Small intestine (tissue), 7 donors: ENCODE measurements at regions not wholly inside any gene's neighbourhood (a gene's known extent, or its start where the extent isn't known, plus 50 kb on each side); places are given as distances from the start of the nearest gene placed in this dataset.

ENCODE experiments used
- DNase-seq, 2 donors: peaks; one replicate each; pipeline versions ENCODE4 v3.0.0 to v3.0.0-alpha.2; 2013
- FAIRE-seq: peaks from 2 replicates; lab custom pipeline; 2012; peaks lifted over from hg19 to GRCh38; lab: Jason Lieb, UNC
- H3K27ac ChIP-seq, 3 donors: one replicate each; pipeline ENCODE4 v1.5.1; 2013; ENCODE audit warnings: low read length in 2 of 3, mild to moderate bottlenecking in 2 of 3, control low read depth in 1 of 3, inconsistent platforms in 1 of 3, low read depth in 1 of 3, moderate library complexity in 1 of 3
- H3K27me3 ChIP-seq, 3 donors: one replicate each; pipeline ENCODE4 v1.6.1; 2013; ENCODE audit warnings: low read length in 3 of 3, inconsistent platforms in 1 of 3; ENCODE audit not compliant: control insufficient read depth in 3 of 3, insufficient read depth in 3 of 3
- H3K36me3 ChIP-seq, 3 donors: one replicate each; pipeline ENCODE4 v1.6.1; 2013; ENCODE audit warnings: low read length in 3 of 3, inconsistent platforms in 1 of 3, low read depth in 1 of 3, mild to moderate bottlenecking in 1 of 3, moderate library complexity in 1 of 3; ENCODE audit not compliant: control insufficient read depth in 3 of 3, insufficient read depth in 2 of 3
- H3K4me1 ChIP-seq, 3 donors: one replicate each; pipeline ENCODE4 v1.6.1; 2013; ENCODE audit warnings: low read length in 2 of 3, inconsistent platforms in 1 of 3, low read depth in 1 of 3, mild to moderate bottlenecking in 1 of 3, moderate library complexity in 1 of 3; ENCODE audit not compliant: control insufficient read depth in 3 of 3, insufficient read depth in 2 of 3
- H3K4me3 ChIP-seq, 3 donors: one replicate each; pipeline ENCODE4 v1.5.1; 2013; ENCODE audit warnings: low read length in 3 of 3, control low read depth in 1 of 3, inconsistent platforms in 1 of 3, low read depth in 1 of 3, mild to moderate bottlenecking in 1 of 3, moderate library complexity in 1 of 3
- H3K9me3 ChIP-seq, 2 donors: one replicate each; pipeline ENCODE4 v1.6.1; 2013; ENCODE audit warnings: low read depth in 1 of 2, low read length in 1 of 2; ENCODE audit not compliant: control insufficient read depth in 2 of 2, insufficient read depth in 1 of 2
- WGBS, 3 donors: extraction: QIAGEN DNeasy Blood & Tissue Kit; methylation state at CpG; one replicate each; pipeline ENCODE4 v1.1.7; 2013; 5-methylcytosine and 5-hydroxymethylcytosine counted together
- donor health status: healthy with polysubstance abuse.
- donor health status: control.
- donor health status: control.
- donor health status: Bipolar disorder and iron deficiency.
- donor health status: healthy.

DNA sequence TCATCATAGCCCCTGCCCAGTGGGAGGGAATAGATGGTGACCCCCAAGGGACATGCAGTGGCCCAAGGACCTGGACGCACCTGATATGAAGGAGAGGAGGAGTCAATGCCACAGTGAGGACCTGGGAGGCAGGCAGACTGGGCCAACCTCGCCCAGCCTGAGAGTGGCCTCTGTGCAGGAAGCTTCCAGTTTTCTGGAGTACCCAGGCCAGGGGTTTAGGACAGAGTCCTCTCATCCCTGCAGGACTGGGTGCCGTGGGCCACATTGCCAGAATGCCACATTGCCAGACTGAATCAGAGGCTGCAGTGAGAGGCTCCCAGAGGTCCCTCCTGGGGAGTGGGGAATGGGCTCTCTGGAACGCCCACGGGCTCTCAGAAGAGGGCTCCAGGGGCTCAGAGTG lies 82.9 kb upstream of the VSTM2B start:
- no peak for FAIRE-seq
- H3K9me3 ChIP-seq = peaks cover 0 to 4% of the 10 kb centered on the region in 2 donors

DNA sequence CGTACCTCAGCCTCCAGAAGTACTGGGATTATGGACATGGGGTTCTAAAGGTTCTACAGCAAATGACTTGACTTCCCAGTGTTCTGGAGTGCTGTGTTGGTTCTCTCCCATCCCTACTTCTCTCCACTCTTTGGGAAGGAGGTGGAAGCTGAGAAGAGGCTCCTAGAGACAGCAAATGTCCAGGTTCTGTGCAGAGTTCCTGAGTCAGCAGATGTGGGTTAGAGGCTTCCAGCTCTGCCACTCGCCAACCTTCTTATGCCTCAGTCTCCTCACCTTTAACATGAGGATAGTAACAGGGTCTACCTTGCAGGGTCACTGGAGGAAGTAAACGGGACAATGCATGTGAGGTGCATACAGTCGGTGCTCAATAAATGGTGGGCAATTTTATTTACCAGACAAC lies 80.5 kb upstream of the VSTM2B start:
- DNase-seq (no peak), FAIRE-seq (no peak)
- H3K27ac ChIP-seq = no peak overlapping the region
- no peaks in the 10 kb centered on the region for H3K36me3 ChIP-seq
- H3K27me3 ChIP-seq = peaks cover 0 to 4% (median 0%) of the 10 kb centered on the region in 3 donors
- H3K4me1 ChIP-seq = no peaks in the 10 kb centered on the region
- peaks cover 0 to 4% of the 10 kb centered on the region in 2 donors for H3K9me3 ChIP-seq
- no peak overlapping the region for H3K4me3 ChIP-seq
- WGBS, 3 donors = 69 to 82% (median 78%) methylated on average over 4 of the region's 4 CpGs

More for the DNA sequence above, 82.9 kb upstream of the VSTM2B start:
- 56 to 68% (median 57%) methylated on average over 5 of the region's 5 CpGs for WGBS, 3 donors
- no peak overlapping the region for H3K4me3 ChIP-seq
- no peak overlapping the region for H3K27ac ChIP-seq
- H3K27me3 ChIP-seq = peaks cover 0 to 4% (median 0%) of the 10 kb centered on the region in 3 donors
- no peaks in the 10 kb centered on the region for H3K4me1 ChIP-seq
- no peaks in the 10 kb centered on the region for H3K36me3 ChIP-seq
- no peak for DNase-seq

DNA sequence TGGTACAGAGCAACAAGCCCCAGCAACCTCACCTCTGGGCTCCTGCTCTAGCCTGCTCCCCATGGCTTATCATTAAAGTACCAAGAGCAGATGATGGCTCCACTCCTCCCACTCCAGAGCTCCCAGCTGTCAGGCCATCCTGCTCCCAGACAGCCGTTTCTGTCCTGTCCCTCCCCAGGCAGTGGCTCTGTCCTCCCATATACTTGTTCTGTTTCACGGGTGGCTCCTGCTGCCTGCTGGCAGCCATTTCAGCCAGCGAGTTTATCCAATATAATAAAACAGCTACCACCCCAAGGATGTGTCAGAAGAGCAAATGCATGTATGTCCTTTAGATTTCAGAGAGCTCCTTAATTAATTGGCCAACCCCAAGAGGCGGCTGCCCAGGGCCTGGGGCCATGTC lies 79.4 kb upstream of the VSTM2B start:
- WGBS, 3 donors = 60 to 65% (median 65%) methylated on average over 4 of the region's 4 CpGs
- no peak for FAIRE-seq

DNA sequence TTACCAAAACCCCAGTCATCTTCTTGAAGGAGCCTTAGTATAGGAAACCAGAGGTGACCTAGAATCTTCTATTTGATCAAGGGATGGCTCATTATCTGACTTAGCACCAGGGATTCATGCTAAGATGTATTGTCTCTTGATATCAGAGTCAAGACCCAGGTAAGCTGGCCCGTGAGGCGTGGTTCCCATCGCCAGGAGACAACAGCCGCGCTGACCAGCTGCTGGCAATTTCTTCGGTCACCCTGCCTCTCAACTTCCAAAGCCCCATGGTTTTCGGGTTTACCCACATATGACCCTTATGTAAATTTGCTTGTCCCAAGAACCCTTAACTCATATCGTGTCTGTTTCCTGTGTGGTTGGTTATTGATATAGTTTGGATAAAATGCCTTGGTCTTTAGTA lies 77.7 kb upstream of the VSTM2B start:
- H3K9me3 ChIP-seq = no peaks in the 10 kb centered on the region
- WGBS, 3 donors = 91 to 93% (median 91%) methylated on average over 8 of the region's 8 CpGs
- DNase-seq = no peak
- H3K27me3 ChIP-seq = peaks cover 0 to 4% (median 0%) of the 10 kb centered on the region in 3 donors
- FAIRE-seq = no peak
- no peaks in the 10 kb centered on the region for H3K4me1 ChIP-seq
- no peak overlapping the region for H3K27ac ChIP-seq
- H3K36me3 ChIP-seq = no peaks in the 10 kb centered on the region
- no peak overlapping the region for H3K4me3 ChIP-seq

More for the DNA sequence above, 79.4 kb upstream of the VSTM2B start:
- Histone ChIP-seq H3K27me3 (peaks cover 0 to 4% (median 0%) of the 10 kb centered on the region in 3 donors), H3K4me3 (no peak overlapping the region), H3K4me1 (no peaks in the 10 kb centered on the region), H3K27ac (no peak overlapping the region), H3K36me3 (no peaks in the 10 kb centered on the region), H3K9me3 (peaks cover 0 to 4% of the 10 kb centered on the region in 2 donors)
- DNase-seq = no peak

DNA sequence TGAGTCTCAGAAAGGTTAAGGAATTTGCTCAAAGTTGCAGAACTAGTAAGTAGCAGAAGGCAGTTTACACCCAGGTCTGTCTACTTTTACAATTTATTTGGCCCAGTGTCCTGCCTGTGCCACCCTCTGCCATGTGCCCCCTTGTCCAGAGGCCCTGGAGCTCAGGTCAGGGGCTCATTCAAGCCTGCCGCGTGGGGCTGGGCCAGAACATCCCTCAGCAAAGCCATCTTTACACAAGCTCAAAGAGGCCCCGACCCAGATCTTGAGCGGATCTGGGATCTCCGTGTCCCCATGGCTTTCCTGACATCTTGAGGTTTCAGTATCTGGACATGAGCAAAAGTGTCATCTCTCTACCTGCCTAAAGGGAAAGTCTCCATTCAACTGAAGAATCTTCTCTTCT lies 76.4 kb upstream of the VSTM2B start:
- FAIRE-seq (no peak), DNase-seq (no peak)
- WGBS, 3 donors = 71 to 88% (median 86%) methylated on average over 5 of the region's 5 CpGs

DNA sequence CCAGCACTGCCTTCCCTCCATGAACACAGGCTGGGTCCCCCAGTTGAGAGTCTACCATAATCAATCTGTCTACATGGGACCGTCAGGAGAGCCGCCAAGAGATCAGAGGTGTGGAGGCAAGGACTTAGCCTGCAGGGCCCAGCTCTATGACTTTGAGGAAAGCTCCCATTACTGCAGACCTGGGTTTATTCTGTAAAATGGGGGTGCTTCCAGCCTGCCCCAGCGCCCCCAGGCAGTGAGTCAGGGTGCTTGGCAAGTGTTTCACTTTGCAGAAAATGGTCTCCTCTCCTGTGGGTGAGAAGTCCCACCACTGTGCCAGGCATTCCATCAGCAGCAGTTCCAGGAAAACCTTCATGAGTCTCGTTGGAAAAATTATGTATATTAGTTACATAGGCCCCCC lies 75.5 kb upstream of the VSTM2B start:
- Histone ChIP-seq H3K9me3 (no peaks in the 10 kb centered on the region), H3K36me3 (no peaks in the 10 kb centered on the region), H3K4me3 (no peak overlapping the region), H3K27ac (no peak overlapping the region), H3K27me3 (peaks cover 0 to 4% (median 0%) of the 10 kb centered on the region in 3 donors), H3K4me1 (no peaks in the 10 kb centered on the region)
- FAIRE-seq (no peak), DNase-seq (no peak)
- 67 to 76% (median 70%) methylated on average over 4 of the region's 4 CpGs for WGBS, 3 donors

More for the DNA sequence above, 76.4 kb upstream of the VSTM2B start:
- Histone ChIP-seq H3K4me1 (no peaks in the 10 kb centered on the region), H3K27ac (no peak overlapping the region), H3K4me3 (no peak overlapping the region), H3K9me3 (no peaks in the 10 kb centered on the region), H3K36me3 (no peaks in the 10 kb centered on the region), H3K27me3 (peaks cover 0 to 4% (median 0%) of the 10 kb centered on the region in 3 donors)

DNA sequence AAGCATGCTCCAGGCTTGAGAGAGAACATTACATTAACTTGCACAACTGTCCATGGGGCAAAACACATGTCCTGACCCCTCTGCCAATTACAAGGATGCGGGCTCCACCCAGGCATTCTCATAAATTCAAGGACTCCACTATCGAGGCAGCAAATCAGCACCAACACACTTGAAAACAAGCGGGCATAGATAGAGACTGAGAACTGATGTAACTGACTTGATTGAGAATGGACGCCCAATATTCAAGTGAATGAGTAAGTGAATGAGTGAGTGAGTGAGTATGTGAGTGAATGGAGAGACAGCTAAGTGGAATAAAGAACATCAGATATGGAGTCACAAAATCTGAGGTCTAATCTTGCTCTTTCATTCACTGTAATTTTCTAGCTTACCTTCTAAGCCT lies 75.0 kb upstream of the VSTM2B start:
- WGBS, 3 donors = 83 to 86% (median 83%) methylated on average over 4 of the region's 4 CpGs
- Histone ChIP-seq H3K4me3 (no peak overlapping the region), H3K9me3 (no peaks in the 10 kb centered on the region), H3K27ac (no peak overlapping the region), H3K4me1 (no peaks in the 10 kb centered on the region), H3K36me3 (no peaks in the 10 kb centered on the region), H3K27me3 (peaks cover 0 to 4% (median 0%) of the 10 kb centered on the region in 3 donors)
- FAIRE-seq (no peak), DNase-seq (no peak)

DNA sequence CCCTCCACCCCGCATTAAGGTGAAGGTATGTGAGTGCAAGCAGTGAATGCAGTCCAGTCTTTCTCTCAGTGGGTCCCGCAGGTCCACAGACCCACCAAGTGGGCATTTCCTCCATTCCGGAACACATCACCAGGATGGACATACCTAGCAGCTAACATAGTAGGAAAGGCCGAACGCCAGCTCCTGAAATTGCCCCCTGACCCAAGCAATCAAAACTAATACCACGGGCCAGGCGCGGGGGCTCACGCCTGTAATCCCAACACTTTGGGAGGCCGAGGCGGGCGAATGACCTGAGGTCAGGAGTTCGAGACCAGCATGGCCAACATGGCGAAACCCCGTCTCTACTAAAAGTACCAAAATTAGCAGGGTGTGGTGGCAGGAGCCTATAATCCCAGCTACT lies 71.7 kb upstream of the VSTM2B start:
- H3K27ac ChIP-seq = no peak overlapping the region
- no peaks in the 10 kb centered on the region for H3K27me3 ChIP-seq
- no peak overlapping the region for H3K4me3 ChIP-seq
- H3K36me3 ChIP-seq = no peaks in the 10 kb centered on the region
- 91 to 96% (median 94%) methylated on average over 13 to 15 of the region's 15 CpGs for WGBS, 3 donors
- peaks cover 0 to 1% of the 10 kb centered on the region in 2 donors for H3K9me3 ChIP-seq
- no peak for DNase-seq
- H3K4me1 ChIP-seq = no peaks in the 10 kb centered on the region
- FAIRE-seq = no peak

DNA sequence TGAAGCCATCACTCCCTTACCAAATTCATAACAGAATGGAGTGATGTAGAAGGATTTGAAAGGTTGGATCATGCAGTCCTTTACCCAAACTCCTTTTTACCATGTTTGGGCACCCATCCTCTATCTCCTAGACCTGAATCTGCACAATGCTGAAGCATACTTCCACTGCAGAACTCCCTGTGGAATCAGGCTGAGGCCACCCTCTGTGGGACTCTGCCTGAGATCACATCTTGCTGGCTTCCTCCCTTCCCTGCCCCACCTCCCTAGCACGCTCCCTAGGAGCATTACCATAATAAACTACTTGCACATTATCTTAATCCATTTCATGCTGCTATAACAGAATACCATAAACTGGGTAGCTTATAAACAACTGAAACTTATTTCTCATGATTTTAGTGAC lies 68.4 kb upstream of the VSTM2B start:
- Histone ChIP-seq H3K4me1 (no peaks in the 10 kb centered on the region), H3K27me3 (no peaks in the 10 kb centered on the region), H3K36me3 (no peaks in the 10 kb centered on the region), H3K4me3 (no peak overlapping the region), H3K27ac (no peak overlapping the region), H3K9me3 (peaks cover 0 to 1% of the 10 kb centered on the region in 2 donors)
- WGBS, 3 donors = 73 to 81% (median 75%) methylated on average over 1 of the region's 1 CpG
- FAIRE-seq = no peak
- no peak for DNase-seq
